ENCODE measurements at regions not wholly inside any gene's neighbourhood (a gene's known extent, or its start where the extent isn't known, plus 50 kb on each side); places are given as distances from the start of the nearest gene placed in this dataset.

DNA sequence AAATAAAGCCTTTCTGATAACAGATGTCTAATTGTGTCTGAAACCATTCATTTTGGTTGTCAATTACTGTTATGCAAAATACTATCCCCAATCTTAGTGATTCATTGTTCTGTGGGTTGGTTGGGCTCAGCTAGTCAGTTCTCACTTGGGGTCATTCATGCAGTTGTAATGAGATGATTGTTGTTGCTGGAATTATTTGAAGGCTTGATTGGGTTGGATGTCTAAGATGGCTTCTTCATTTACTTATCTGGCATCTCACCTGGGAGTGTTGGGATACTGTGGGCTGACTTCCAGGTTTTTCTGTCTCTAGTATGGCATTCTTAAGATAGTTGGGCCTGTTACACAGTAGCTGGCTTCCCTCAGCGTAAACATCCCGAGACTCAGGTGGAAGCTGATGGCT is 217.8 kb upstream of the B3GALT2 start:
- no peak for TF ChIP-seq EZH2phosphoT487 (IDR thresholded peaks at IDR 0.05; ENCODE audit: borderline replicate concordance)
- TF ChIP-seq, protein P1, sequence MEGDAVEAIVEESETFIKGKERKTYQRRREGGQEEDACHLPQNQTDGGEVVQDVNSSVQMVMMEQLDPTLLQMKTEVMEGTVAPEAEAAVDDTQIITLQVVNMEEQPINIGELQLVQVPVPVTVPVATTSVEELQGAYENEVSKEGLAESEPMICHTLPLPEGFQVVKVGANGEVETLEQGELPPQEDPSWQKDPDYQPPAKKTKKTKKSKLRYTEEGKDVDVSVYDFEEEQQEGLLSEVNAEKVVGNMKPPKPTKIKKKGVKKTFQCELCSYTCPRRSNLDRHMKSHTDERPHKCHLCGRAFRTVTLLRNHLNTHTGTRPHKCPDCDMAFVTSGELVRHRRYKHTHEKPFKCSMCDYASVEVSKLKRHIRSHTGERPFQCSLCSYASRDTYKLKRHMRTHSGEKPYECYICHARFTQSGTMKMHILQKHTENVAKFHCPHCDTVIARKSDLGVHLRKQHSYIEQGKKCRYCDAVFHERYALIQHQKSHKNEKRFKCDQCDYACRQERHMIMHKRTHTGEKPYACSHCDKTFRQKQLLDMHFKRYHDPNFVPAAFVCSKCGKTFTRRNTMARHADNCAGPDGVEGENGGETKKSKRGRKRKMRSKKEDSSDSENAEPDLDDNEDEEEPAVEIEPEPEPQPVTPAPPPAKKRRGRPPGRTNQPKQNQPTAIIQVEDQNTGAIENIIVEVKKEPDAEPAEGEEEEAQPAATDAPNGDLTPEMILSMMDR (conservative IDR thresholded peaks at IDR 0.05; ENCODE audit: low read length), result no peak

All from Loucy (cell line).